CD4-positive, alpha-beta T cell treated with Interleukin-17A for 1 hour (primary cell): ENCODE measurements at regions not wholly inside any gene's neighbourhood (a gene's known extent, or its start where the extent isn't known, plus 50 kb on each side); places are given as distances from the start of the nearest gene placed in this dataset.

ENCODE experiments used
- DNase-seq: peaks from one replicate; pipeline ENCODE4 v3.0.0-alpha.2; 2020

GRCh38 chr2:67626656-67627055 is 229.5 kb downstream of the ETAA1 start:
- no peak for DNase-seq

- no peak for DNase-seq
These were observed 230.5 kb downstream of the ETAA1 start for GRCh38 chr2:67627456-67628207.

GRCh38 chr2:67628892-67629291 is 231.8 kb downstream of the ETAA1 start:
- DNase-seq = no peak

GRCh38 chr2:67631483-67631882 is 234.3 kb downstream of the ETAA1 start:
- DNase-seq = no peak

- no peak for DNase-seq
These were observed 236.2 kb downstream of the ETAA1 start for GRCh38 chr2:67633212-67633856.

- DNase-seq = no peak
These were observed 241.0 kb downstream of the ETAA1 start for GRCh38 chr2:67638146-67638545.

- DNase-seq = no peak
These were observed 244.3 kb downstream of the ETAA1 start for GRCh38 chr2:67641312-67642045.

- no peak for DNase-seq
These were observed 244.9 kb downstream of the ETAA1 start for GRCh38 chr2:67642046-67642382.

GRCh38 chr2:67642961-67643360 is 245.8 kb downstream of the ETAA1 start:
- no peak for DNase-seq

GRCh38 chr2:67645280-67646138 is 248.4 kb downstream of the ETAA1 start:
- no peak for DNase-seq

GRCh38 chr2:67646714-67647333 is 249.7 kb downstream of the ETAA1 start:
- DNase-seq = no peak

GRCh38 chr2:67649331-67650261 is 252.5 kb downstream of the ETAA1 start:
- DNase-seq = no peak

GRCh38 chr2:67650291-67651133 is 253.4 kb downstream of the ETAA1 start:
- DNase-seq = no peak

GRCh38 chr2:67651565-67651964 is 254.4 kb downstream of the ETAA1 start:
- no peak for DNase-seq

GRCh38 chr2:67652679-67653078 is 255.5 kb downstream of the ETAA1 start:
- DNase-seq = no peak

GRCh38 chr2:67656875-67657274 is 259.7 kb downstream of the ETAA1 start:
- DNase-seq = no peak

GRCh38 chr2:67658820-67659219 is 261.7 kb downstream of the ETAA1 start:
- DNase-seq = no peak

GRCh38 chr2:67660015-67660602 is 263.0 kb downstream of the ETAA1 start:
- no peak for DNase-seq

GRCh38 chr2:67660871-67661270 is 263.7 kb downstream of the ETAA1 start:
- no peak for DNase-seq

GRCh38 chr2:67662222-67662621 is 265.1 kb downstream of the ETAA1 start:
- no peak for DNase-seq
